A673 (cell line): ENCODE measurements at regions not wholly inside any gene's neighbourhood (a gene's known extent, or its start where the extent isn't known, plus 50 kb on each side); places are given as distances from the start of the nearest gene placed in this dataset.

Experiments used
- BruUV-seq: library from RNA; stranded (reverse); fragments of 400-500 nt; replicated peaks from 2 replicates; lab custom pipeline; 2021; lab: Mats Ljungman, UMichigan
- CTCF ChIA-PET: fragments of 300-600 bp; sonication (Branson Sonifier 250); formaldehyde crosslinking; loops from one replicate; lab custom pipeline; 2022; ENCODE audit warnings: antibody characterized with exemption; lab: Charles Lee
- POLR2A ChIA-PET: fragments of 300-600 bp; sonication (Branson Sonifier 250); formaldehyde crosslinking; loops from one replicate; lab custom pipeline; 2022; ENCODE audit warnings: antibody characterized with exemption; ENCODE audit not compliant: low non-redundant PET; lab: Charles Lee
- DNase-seq: peaks from one replicate; pipeline ENCODE4 v3.0.0-alpha.2; 2015; ENCODE audit warnings: low spot score
- H3K27ac ChIP-seq: fragments of 200-600 bp; sonication (generic); 2 replicates; pipeline ENCODE4 v1.5.1; 2016; ENCODE audit warnings: mixed run types, low read depth, mild to moderate bottlenecking, mixed read lengths, antibody characterized with exemption, low read length; ENCODE audit not compliant: poor library complexity, severe bottlenecking
- H3K27me3 ChIP-seq: fragments of 200-600 bp; sonication (generic); replicated peaks from 2 replicates; pipeline ENCODE4 v1.6.1; 2017; ENCODE audit warnings: mixed run types, low read depth, mild to moderate bottlenecking, mixed read lengths, antibody characterized with exemption, low read length; ENCODE audit not compliant: insufficient read depth, poor library complexity
- H3K36me3 ChIP-seq: fragments of 200-600 bp; sonication (generic); 2 replicates; pipeline ENCODE4 v1.6.1; 2016; ENCODE audit warnings: mixed run types, mild to moderate bottlenecking, mixed read lengths, antibody characterized with exemption, low read length; ENCODE audit not compliant: insufficient read depth, poor library complexity, severe bottlenecking
- H3K4me1 ChIP-seq: fragments of 200-600 bp; sonication (generic); 2 replicates; pipeline ENCODE4 v1.6.1; 2017; ENCODE audit warnings: mixed run types, mild to moderate bottlenecking, mixed read lengths, antibody characterized with exemption, low read length; ENCODE audit not compliant: insufficient read depth, poor library complexity, severe bottlenecking
- H3K4me3 ChIP-seq: fragments of 200-600 bp; sonication (generic); 2 replicates; pipeline ENCODE4 v1.5.1; 2016; ENCODE audit warnings: low read depth, mixed run types, mild to moderate bottlenecking, mixed read lengths, low read length; ENCODE audit not compliant: poor library complexity, severe bottlenecking
- H3K9me3 ChIP-seq: fragments of 200-600 bp; sonication (generic); 2 replicates; pipeline ENCODE4 v1.6.1; 2016; ENCODE audit warnings: mixed run types, low read depth, mild to moderate bottlenecking, mixed read lengths, antibody characterized with exemption, low read length; ENCODE audit not compliant: poor library complexity, severe bottlenecking
- CTCF ChIP-seq: fragments of 300-800, 200-600 bp; sonication (generic); conservative IDR thresholded peaks from 2 replicates; pipeline ENCODE4 v1.5.1; 2017; ENCODE audit warnings: low read depth, mild to moderate bottlenecking, antibody characterized with exemption, low read length, moderate library complexity, mixed read lengths
- EZH2 ChIP-seq: fragments of 200-600 bp; sonication (generic); IDR thresholded peaks from 2 replicates; pipeline ENCODE4 v1.6.1; 2017; ENCODE audit warnings: borderline replicate concordance, low read depth, mild to moderate bottlenecking, mixed read lengths, antibody characterized with exemption, low read length; ENCODE audit not compliant: poor library complexity, severe bottlenecking
- intact Hi-C: fragments of 100-400 bp; cut with micrococcal nuclease; formaldehyde crosslinking; loops from one replicate; pipeline ENCODE4 v1.10.0; 2022; ENCODE audit not compliant: unreplicated experiment

GRCh38 chr13:73908809-73909208 is 225.4 kb downstream of the KLF12 start:
- ChIA-PET CTCF (no interaction called here), POLR2A (no interaction called here)
- H3K36me3 ChIP-seq, result no peaks in the 10 kb centered on the region
- DNase-seq, result no peak
- no TSS peak for BruUV-seq
- TF ChIP-seq CTCF, result no peak
- no peak for TF ChIP-seq EZH2
- no peak overlapping the region for H3K27ac ChIP-seq
- intact Hi-C loops, result no loop called here
- no peaks in the 10 kb centered on the region for H3K27me3 ChIP-seq
- no peak overlapping the region for H3K4me3 ChIP-seq
- H3K9me3 ChIP-seq, result no peaks in the 10 kb centered on the region
- peaks cover 6% of the 10 kb centered on the region for H3K4me1 ChIP-seq

DNA sequence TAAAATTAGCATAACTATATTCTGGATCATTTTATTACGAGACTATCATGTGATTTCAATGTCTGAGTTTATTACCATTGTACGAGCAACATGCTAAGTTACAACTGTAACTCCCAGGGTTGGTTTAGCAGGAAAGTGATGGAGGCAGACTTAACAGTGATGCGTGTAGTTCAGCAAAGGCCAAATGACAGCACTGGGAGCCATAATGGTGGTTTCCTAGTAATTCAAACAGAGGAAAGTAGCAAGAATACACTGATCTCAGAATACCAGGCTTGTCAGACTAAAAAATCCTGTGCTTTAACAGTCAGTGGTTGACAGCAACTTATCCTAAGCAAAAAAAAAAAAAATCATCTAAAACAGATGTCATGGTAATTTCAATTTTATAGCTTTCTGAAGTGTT is 229.6 kb downstream of the KLF12 start:
- Histone ChIP-seq H3K4me3 (no peak overlapping the region), H3K36me3 (no peaks in the 10 kb centered on the region), H3K9me3 (no peaks in the 10 kb centered on the region), H3K27me3 (no peaks in the 10 kb centered on the region), H3K27ac (no peak overlapping the region), H3K4me1 (peaks cover 31% of the 10 kb centered on the region)
- DNase-seq, result no peak
- intact Hi-C loops, result no loop called here
- CTCF ChIA-PET, result no interaction called here
- BruUV-seq, result no TSS peak
- POLR2A ChIA-PET, result no interaction called here
- TF ChIP-seq CTCF, result no peak
- TF ChIP-seq EZH2, result no peak

DNA sequence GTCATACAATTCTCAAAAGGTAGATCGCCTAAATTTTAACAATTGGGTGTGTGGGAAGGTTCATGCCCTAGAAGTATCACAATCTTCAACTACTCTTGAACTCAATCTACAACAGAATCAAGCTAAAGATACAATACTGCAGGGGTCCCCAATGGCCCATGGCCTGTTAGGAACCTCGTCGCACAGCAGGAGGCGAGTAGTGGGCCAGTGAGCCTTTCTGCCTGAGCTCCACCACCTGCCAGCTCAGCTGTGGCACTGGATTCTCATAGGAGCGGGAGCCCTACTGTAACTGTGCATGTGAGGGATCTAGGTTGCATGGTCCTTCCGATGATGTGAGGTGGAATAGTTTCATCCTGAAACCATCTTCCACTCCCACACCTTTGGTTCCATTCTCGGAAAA is 230.6 kb downstream of the KLF12 start:
- ChIA-PET POLR2A (no interaction called here), CTCF (no interaction called here)
- DNase-seq, result no peak
- H3K4me1 ChIP-seq, result peaks cover 33% of the 10 kb centered on the region
- no peaks in the 10 kb centered on the region for H3K36me3 ChIP-seq
- intact Hi-C loops, result no loop called here
- H3K27ac ChIP-seq, result no peak overlapping the region
- no TSS peak for BruUV-seq
- H3K9me3 ChIP-seq, result no peaks in the 10 kb centered on the region
- TF ChIP-seq EZH2, result no peak
- TF ChIP-seq CTCF, result no peak
- H3K27me3 ChIP-seq, result no peaks in the 10 kb centered on the region
- no peak overlapping the region for H3K4me3 ChIP-seq
